Gastrocnemius medialis (tissue), 4 donors: ENCODE measurements at regions not wholly inside any gene's neighbourhood (a gene's known extent, or its start where the extent isn't known, plus 50 kb on each side); places are given as distances from the start of the nearest gene placed in this dataset.

Experiments
- ATAC-seq, 2 donors: fragments of 150-250 bp; one replicate each; pipeline ENCODE4 v1.9.1; 2016
- DNase-seq, 2 donors: peaks; one replicate each; pipeline ENCODE4 v3.0.0-alpha.2; 2019
- H3K27ac ChIP-seq, 4 donors: fragments of 200-600 bp; sonication (generic); 1 replicate in 1 of 4; 2 replicates in 3 of 4; pipeline ENCODE4 v1.5.1; 2016 to 2018; ENCODE audit warnings: mild to moderate bottlenecking in 2 of 4, moderate library complexity in 1 of 4
- H3K27me3 ChIP-seq, 3 donors: fragments of 200-600 bp; sonication (generic) in 2 of 3; 1 replicate in 1 of 3; 2 replicates in 2 of 3; pipeline versions ENCODE4 v1.5.1 to v1.6.0; 2016 to 2019; ENCODE audit warnings: mild to moderate bottlenecking in 1 of 3, moderate library complexity in 1 of 3
- H3K36me3 ChIP-seq, 2 donors: fragments of 200-600 bp; sonication (generic) in 1 of 2; one replicate each; pipeline ENCODE4 v1.5.1; 2017 to 2018
- H3K4me1 ChIP-seq, 2 donors: fragments of 200-600 bp; sonication (generic) in 1 of 2; one replicate each; pipeline ENCODE4 v1.5.1; 2016 to 2017; ENCODE audit warnings: mild to moderate bottlenecking in 2 of 2
- H3K4me3 ChIP-seq, 4 donors: fragments of 200-600 bp; sonication (generic) in 3 of 4; 1 replicate in 1 of 4; 2 replicates in 3 of 4; pipeline ENCODE4 v1.5.1; 2016 to 2019; ENCODE audit warnings: mild to moderate bottlenecking in 2 of 4
- H3K9me3 ChIP-seq, 3 donors: fragments of 200-600 bp; sonication (generic) in 2 of 3; 1 replicate in 1 of 3; 2 replicates in 2 of 3; pipeline ENCODE4 v1.5.1; 2016 to 2019
- POLR2A ChIP-seq, 2 donors: fragments of 450-650 bp; IDR thresholded peaks; one replicate each; pipeline ENCODE4 v1.6.1; 2017; ENCODE audit warnings: antibody characterized with exemption in 2 of 2, mild to moderate bottlenecking in 2 of 2, moderate library complexity in 2 of 2
- in situ Hi-C, 4 donors: fragments of 200-750 bp; cut with MboI; loops; one replicate each; pipeline versions ENCODE4 v1.15.0 to v1.8.0; 2017; ENCODE audit warnings: low sequenced_read_pairs in 4 of 4
- intact Hi-C: fragments of 100-400 bp; cut with DNase I; formaldehyde crosslinking; loops from one replicate; pipeline ENCODE4 v1.15.1; 2023; ENCODE audit warnings: low total_unique reads
- TF ChIP-seq, protein P1 (sequence below), 5 experiments: fragments of 450-650 bp in 3 of 5; fragments of 200-600 bp in 2 of 5; sonication (generic) in 2 of 5; IDR thresholded peaks in 4 of 5; conservative IDR thresholded peaks in 1 of 5; 1 replicate in 4 of 5; 2 replicates in 1 of 5; pipeline ENCODE4 v1.5.1; 2016 to 2019; ENCODE audit warnings: antibody characterized with exemption in 5 of 5, mild to moderate bottlenecking in 3 of 5, moderate library complexity in 3 of 5

DNA sequence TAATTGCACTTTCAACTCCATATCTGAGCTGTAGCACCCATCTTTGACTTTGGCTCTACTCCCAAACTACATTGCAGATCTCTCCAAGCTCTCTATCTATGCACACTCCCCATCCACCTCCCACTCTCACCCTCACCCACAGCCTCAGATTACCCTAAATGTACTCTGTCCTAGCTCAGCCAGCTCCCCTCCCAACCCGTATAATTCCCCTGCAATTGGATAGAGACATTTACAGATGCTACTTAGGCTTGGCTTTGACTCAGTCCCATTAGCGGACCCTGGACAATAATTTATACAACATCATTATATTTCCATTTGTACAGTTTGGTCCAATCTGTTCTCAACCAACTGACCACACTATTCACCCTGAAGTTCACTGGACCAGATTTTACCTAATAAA lies 338.9 kb upstream of the ANO3 start:
- Histone ChIP-seq H3K27ac (no peak overlapping the region), H3K27me3 (no peaks in the 10 kb centered on the region), H3K4me1 (no peaks in the 10 kb centered on the region), H3K9me3 (no peaks in the 10 kb centered on the region), H3K4me3 (no peak overlapping the region), H3K36me3 (no peaks in the 10 kb centered on the region)
- no peak for ATAC-seq
- TF ChIP-seq POLR2A (IDR thresholded peaks at IDR 0.05): no peak
- TF ChIP-seq, protein P1, sequence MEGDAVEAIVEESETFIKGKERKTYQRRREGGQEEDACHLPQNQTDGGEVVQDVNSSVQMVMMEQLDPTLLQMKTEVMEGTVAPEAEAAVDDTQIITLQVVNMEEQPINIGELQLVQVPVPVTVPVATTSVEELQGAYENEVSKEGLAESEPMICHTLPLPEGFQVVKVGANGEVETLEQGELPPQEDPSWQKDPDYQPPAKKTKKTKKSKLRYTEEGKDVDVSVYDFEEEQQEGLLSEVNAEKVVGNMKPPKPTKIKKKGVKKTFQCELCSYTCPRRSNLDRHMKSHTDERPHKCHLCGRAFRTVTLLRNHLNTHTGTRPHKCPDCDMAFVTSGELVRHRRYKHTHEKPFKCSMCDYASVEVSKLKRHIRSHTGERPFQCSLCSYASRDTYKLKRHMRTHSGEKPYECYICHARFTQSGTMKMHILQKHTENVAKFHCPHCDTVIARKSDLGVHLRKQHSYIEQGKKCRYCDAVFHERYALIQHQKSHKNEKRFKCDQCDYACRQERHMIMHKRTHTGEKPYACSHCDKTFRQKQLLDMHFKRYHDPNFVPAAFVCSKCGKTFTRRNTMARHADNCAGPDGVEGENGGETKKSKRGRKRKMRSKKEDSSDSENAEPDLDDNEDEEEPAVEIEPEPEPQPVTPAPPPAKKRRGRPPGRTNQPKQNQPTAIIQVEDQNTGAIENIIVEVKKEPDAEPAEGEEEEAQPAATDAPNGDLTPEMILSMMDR (IDR thresholded peaks at IDR 0.05 in 4 of 5, conservative IDR thresholded peaks at IDR 0.05 in 1 of 5): no peak
- in situ Hi-C loops: loop anchor here in 3 of 4 donors (25.0 kb wide), 2 partner anchors 219 to 269 kb away; no protein-coding TSS in a partner anchor
- no peak for DNase-seq
- intact Hi-C loops: no loop called here

DNA sequence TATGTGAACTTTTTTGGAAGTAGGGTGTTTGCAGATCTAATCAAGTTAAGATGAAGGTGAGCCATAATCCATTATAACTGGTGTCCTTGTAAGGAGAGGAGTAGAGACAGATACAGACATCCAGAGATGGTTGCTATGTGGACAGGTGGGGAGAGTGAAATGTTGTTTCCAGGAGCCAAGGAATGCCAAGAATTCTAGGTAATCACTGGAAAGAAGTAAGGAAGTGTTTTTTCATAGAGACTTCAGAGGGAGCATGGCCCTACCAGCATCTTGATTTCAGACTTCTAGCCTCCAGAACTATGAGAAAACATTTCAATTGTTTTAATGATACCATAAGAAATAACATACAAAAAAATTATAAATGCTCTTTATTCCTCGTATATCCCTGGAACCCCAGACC lies 320.5 kb upstream of the ANO3 start:
- ATAC-seq (no peak), DNase-seq (no peak)
- intact Hi-C loops: no loop called here
- no peaks in the 10 kb centered on the region for H3K36me3 ChIP-seq
- H3K4me3 ChIP-seq: no peak overlapping the region
- no peaks in the 10 kb centered on the region for H3K9me3 ChIP-seq
- H3K4me1 ChIP-seq: no peaks in the 10 kb centered on the region
- H3K27ac ChIP-seq: no peak overlapping the region
- in situ Hi-C loops: no loop called here
- TF ChIP-seq, protein P1 (IDR thresholded peaks at IDR 0.05 in 4 of 5, conservative IDR thresholded peaks at IDR 0.05 in 1 of 5): no peak
- no peak for TF ChIP-seq POLR2A (IDR thresholded peaks at IDR 0.05)
- no peaks in the 10 kb centered on the region for H3K27me3 ChIP-seq

DNA sequence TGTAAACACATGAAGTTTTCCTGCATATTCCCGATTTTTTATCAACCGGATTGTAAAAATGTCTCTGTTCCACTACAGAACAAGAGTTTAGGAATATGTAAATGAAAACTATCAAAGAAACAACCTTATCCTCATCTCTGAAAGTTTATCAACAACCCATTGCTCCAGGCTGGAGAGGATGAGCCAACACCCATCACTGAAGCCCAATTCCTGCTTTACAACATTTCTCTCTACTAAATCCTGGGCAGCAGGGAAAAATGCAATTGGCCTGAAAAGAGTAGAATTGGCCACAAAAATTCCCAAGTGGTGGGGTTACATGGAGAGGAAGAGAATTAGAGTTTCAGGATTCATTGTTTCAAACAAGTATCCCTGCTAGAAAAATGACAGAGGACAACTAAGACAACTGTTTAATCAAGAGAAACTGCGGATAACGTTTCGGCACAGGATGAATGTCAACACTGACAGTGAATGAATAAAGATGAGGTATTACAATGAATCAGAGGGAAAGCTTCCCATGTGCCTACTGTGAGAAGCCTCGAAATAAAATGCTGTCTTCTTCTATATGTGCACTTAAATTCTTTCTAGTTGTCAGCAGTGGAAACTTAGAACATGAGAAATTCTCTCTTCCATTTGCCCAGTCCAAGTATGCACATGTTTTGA lies 317.3 kb upstream of the ANO3 start:
- Histone ChIP-seq H3K9me3 (no peaks in the 10 kb centered on the region), H3K27me3 (no peaks in the 10 kb centered on the region), H3K27ac (no peak overlapping the region), H3K36me3 (no peaks in the 10 kb centered on the region), H3K4me1 (no peaks in the 10 kb centered on the region), H3K4me3 (no peak overlapping the region)
- DNase-seq (no peak), ATAC-seq (no peak)
- TF ChIP-seq, protein P1 (IDR thresholded peaks at IDR 0.05 in 4 of 5, conservative IDR thresholded peaks at IDR 0.05 in 1 of 5): no peak
- TF ChIP-seq POLR2A (IDR thresholded peaks at IDR 0.05): no peak
- intact Hi-C loops (no loop called here), in situ Hi-C loops (no loop called here)

DNA sequence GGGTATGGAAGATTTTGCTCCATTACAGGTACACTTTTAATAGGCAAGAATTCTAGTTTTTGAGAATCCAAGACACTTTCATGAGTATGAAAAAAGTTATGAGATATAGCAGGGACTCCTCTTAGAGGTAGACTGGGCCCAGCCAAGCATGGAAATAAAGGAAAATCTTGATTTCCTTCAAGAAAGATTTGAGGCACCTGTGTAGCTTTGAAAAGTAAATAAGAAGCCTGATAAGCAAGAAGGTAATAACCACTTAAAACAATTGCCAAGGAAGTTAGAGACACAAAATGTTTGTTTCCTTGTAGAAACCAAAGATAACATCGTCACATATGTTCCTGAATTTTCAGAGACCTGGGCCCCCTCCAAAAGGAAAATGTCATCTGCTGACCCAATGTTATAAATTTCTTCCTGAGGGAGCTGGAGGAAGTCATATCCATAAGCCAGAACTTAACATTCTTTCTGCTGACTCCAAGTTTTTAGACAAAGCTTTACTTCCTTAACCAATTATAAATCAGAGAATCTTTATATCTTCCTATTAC lies 314.5 kb upstream of the ANO3 start:
- no peak for ATAC-seq
- H3K27ac ChIP-seq: no peak overlapping the region
- TF ChIP-seq, protein P1 (IDR thresholded peaks at IDR 0.05 in 4 of 5, conservative IDR thresholded peaks at IDR 0.05 in 1 of 5): no peak
- no peak for TF ChIP-seq POLR2A (IDR thresholded peaks at IDR 0.05)
- H3K36me3 ChIP-seq: no peaks in the 10 kb centered on the region
- no peak overlapping the region for H3K4me3 ChIP-seq
- no peak for DNase-seq
- H3K9me3 ChIP-seq: no peaks in the 10 kb centered on the region
- no peaks in the 10 kb centered on the region for H3K27me3 ChIP-seq
- in situ Hi-C loops (no loop called here), intact Hi-C loops (no loop called here)
- no peaks in the 10 kb centered on the region for H3K4me1 ChIP-seq
